HG03342 (cell line): ENCODE measurements at regions not wholly inside any gene's neighbourhood (a gene's known extent, or its start where the extent isn't known, plus 50 kb on each side); places are given as distances from the start of the nearest gene placed in this dataset.

Experiments
- ATAC-seq: cut with Tn5 transposase; IDR thresholded peaks from one replicate; pipeline ENCODE4 v1.9.1; 2021; ENCODE audit warnings: mild to moderate bottlenecking, moderate library complexity; ENCODE audit not compliant: unreplicated experiment

GRCh38 chr2:2935445-2936149 is 442.0 kb downstream of the EIPR1 start:
- no peak for ATAC-seq

DNA sequence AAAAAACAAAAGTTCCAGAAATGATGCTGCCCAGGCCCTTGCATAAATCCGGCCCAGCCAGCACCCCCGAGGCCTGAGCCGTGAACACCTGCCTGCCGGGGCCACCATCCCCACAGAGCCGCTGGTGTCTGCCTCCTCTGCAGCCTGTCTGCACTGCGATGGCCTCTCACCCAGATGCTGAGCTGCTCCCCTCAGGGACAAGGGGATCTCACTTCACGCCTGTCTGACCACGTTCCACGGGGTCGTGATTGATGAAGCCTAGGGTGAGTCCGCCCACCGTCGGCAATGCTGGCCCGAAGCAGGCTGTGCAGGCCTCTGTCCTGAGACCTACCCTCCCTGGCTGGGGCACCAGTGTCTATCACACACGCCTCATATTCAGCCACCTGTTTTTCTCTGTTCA is 444.2 kb downstream of the EIPR1 start:
- no peak for ATAC-seq

DNA sequence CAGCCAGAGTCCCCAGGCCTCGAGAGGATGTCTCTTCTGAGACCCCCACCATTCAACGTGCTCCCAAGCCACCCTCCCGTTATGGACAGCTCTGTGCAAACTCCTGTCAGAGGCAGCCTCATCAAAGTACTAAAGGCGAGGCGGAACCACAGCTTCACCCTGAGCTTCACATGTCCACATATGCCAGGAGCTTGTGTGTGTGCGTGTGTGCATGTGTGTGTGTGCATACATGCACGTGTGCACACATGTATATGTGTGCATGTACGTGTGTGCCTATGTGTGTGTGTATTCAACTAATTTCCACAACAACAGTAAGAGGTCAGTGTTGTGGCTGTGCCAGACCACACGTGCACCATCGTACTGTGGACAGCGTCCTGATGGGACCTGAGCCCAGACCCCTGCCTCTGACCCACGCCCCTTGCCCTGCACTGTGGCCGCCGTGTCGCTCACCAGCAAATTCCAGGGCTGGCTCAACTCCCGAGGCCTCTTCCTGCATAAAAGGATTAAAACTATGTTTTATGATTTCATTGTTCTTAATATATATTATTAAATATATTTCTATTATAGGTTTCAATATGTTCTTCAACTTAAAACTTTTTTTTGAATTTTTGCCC is 444.8 kb downstream of the EIPR1 start:
- no peak for ATAC-seq

DNA sequence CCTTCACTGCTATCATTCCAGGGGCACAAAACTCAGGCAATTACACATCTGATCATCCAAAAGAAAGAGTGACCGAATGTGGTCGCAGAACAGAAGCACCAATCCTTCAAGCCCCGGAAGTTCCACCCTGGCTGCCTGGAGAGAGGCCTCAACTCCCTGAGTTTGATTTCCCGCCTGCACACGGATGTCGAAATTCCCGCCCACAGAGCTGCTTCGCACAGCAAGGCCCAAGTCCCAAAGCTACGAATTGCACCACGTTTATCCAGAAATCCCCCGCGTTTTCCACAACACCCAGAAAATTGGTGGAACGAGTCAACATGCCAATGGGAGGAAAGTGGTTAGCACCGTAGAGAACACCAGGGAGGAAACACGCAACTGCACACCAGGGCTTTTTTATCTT is 445.4 kb downstream of the EIPR1 start:
- ATAC-seq, result no peak

GRCh38 chr2:2931318-2932075 is 446.1 kb downstream of the EIPR1 start:
- no peak for ATAC-seq

DNA sequence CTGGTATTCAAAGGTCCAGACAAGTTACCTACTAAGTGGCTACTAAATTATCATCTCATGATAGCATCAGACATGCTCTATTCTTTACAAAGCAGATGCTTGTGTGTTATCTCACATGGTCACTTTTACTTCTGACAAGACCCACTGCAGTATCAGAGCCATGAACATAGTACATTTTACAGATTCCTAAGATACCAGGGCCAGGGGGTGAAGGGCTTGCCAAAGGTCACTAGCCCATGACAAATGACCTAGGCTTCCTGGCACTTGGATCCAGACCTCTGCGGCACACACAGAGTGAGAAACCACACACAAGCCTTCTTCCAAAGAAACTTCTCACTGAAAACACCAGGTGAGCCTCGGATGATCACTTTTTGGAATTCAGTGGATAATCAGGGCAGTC is 446.8 kb downstream of the EIPR1 start:
- ATAC-seq, result no peak

GRCh38 chr2:2926858-2927175 is 450.8 kb downstream of the EIPR1 start:
- peak; percentile 41 for ATAC-seq

DNA sequence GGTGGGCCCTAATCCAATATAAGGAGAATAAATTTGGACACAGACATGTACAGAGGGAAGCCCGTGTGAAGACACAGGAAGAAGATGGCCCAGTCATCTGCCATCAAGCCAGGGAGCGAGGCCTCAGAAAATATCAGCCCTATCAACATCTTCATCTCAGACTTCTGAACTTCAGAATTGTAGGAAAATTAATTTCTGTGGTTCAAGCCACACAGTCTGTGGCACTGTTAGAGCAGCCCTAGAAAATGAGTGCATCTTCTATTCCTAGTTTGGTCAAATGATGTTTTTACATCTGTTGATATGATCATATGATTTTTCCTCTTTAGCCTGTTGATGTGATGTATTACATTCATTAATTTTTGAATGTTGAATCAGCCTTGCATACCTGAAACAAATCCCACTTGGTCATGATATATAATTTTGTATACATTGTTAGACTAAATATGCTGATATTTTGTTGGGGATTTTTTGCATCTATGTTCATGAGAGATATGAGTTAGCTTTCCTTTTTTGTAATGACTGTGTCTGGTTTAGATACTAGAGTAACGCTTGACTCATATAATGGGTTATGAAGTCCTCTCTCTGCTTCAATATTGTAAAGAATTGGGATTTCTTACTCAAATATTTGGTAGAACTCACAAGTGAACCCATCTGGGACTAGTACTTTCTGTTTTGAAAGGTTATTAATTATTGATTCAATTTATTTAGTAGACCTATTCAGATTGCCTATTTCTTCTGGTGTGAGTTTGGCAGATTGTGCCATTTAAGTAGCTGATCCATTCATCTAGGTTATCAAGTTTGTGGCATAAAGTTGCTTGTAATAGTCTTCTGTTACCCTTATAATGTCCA is 451.4 kb downstream of the EIPR1 start:
- ATAC-seq, result peak; percentile 82

DNA sequence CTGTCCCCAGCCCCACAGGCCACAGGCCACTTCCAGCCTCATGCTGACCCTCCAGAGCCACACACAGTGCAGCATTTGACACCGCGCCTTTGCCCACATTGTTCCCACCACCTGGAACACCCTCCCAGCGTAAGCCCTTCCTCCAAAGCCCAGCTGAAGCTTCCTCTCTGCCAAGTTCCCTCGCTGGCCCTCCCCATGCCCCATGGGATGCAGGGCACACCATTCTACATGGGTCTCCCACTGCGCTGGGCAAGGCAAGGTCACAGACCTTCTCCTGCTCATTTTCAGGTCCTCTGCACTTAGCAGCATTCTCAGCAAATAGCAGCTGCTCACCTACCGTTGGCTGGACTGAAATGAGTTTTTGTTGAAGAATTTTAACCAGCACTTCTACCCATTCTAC is 455.5 kb downstream of the EIPR1 start:
- ATAC-seq, result no peak

- no peak for ATAC-seq
These were observed 456.5 kb downstream of the EIPR1 start for GRCh38 chr2:2921011-2921720.

GRCh38 chr2:2919574-2920365 is 457.8 kb downstream of the EIPR1 start:
- no peak for ATAC-seq

- ATAC-seq, result no peak
These were observed 458.6 kb downstream of the EIPR1 start for GRCh38 chr2:2919026-2919425.

DNA sequence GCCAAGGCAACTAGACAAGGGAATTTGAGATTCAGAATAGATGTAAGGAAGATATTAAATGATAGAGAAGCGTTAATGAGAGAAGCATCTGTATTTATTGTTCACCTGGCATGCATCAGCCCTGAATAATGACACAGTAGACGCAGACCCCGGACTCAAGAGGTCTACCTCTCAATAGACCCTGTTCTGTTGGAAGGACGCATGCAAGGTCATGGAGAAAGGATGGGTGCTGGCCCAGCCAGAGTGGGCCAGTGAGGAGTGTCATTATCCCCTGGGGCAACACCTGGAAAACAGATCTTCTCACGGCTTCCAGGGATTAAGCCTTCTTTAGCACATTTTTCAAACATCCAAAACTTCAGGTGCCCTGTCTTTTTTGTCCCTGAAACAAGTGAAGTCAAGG is 461.0 kb downstream of the EIPR1 start:
- no peak for ATAC-seq

GRCh38 chr2:2914252-2914651 is 463.4 kb downstream of the EIPR1 start:
- ATAC-seq, result no peak

DNA sequence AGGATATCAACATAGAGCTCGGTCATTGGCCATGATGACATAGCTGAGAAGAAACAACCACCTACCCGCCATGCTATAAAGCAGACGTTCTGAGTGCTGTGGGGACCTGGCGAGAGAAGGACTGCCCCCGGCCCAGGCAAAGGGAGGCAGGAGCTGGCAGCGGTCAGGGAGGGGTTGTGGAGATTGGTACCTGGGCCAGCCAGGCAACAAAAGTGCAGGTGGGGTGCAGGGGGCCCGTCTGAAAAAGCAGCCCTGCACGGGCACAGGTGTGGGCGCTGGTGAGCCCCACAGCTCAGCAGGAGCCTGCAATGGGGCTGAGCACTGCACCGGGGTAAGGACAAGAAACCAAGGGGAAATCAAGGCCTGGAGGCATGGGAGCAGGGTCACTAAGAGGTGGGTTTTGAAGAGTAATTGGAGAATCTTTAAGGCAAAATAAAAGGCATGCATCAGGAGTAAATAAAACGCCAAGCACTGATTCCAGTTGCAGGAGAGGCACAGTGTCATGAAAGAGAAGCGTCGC is 464.0 kb downstream of the EIPR1 start:
- no peak for ATAC-seq

DNA sequence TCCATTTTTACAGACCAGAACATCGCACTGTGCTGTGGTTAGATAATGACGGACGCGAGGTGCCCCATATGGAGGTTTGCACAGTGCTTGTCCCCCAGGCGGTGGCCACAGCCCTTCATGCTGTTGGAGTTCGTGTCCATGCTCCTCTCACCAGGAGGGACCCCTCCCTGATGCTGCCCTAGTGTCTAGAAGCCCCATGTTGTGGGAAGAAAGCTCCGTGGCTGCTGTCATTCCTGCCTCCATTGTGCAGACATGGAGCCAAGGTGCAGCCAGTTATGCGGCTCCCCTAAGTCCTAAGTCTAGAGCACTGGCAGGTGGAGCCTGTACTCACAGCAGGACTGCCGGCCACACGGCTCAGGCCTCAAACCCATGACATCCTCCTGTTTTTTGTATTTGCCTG is 464.9 kb downstream of the EIPR1 start:
- ATAC-seq, result no peak

- ATAC-seq, result no peak
These were observed 465.3 kb downstream of the EIPR1 start for GRCh38 chr2:2912293-2912692.

DNA sequence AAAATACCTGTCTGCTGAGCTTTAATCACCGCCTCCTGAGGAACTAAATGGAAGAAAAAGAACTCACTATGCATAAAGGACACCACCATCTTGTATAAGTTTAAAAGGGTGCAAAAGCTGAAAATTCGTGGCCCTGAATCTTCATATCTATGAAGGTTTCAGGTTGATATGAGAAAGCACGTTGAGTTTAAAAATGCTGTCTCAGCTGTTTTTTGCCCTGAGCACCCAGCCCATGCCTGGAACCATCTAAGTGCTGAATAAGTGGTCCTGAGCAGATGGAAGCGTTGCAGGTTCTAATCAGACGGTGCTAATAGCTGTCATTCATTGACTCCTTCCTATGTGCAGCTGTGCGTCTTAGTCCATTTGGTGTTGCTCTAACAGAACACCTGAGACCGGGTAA is 467.4 kb downstream of the EIPR1 start:
- no peak for ATAC-seq

GRCh38 chr2:2909086-2910035 is 468.3 kb downstream of the EIPR1 start:
- ATAC-seq, result no peak
